GM20431 (cell line): ENCODE measurements at regions not wholly inside any gene's neighbourhood (a gene's known extent, or its start where the extent isn't known, plus 50 kb on each side); places are given as distances from the start of the nearest gene placed in this dataset.

Experiments
- in situ Hi-C: fragments of 300-500 bp; cut with MseI, MboI; formaldehyde crosslinking; loops from one replicate; pipeline ENCODE4 v1.15.0; 2020; ENCODE audit warnings: low sequenced_read_pairs; ENCODE audit not compliant: unreplicated experiment

DNA sequence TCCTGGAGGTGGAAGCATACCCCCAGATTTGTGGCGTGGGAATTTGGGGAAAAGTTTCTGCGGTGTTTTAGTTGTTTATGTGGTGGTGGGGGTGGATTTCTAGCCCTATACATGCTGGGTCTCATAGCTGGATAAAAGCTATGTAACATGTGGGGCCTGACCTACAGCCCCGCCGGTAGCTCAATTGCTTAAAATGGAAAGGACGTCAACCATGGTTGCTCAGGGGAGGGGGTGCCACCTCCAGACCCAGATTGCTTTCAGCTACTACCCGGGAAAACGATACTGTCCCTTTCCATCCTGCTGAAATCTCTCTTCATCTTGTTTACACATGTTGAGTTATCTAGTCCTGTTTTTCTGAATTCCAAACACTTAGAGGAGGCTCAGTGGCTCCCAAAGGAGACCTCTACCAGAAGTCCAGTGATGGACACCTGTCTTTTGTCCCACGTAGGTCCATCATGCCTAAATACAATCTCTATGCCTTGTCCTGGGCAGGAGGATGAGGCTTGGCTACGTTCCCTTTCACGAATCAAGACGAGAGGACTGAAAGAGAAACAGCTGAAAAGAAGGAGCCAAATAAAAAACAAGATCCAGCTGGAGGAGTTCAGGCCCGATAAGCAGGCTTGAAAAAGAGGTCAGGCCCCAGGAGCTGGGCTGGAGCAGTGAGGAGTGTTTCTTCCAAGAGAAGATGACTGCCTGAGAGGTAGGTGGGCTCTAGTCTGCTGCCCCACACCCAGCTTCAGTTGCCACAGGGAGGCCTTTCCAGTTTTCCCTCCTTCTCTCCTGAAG, 72.1 kb upstream of the TPRG1 start:
- in situ Hi-C loops, result no loop called here

DNA sequence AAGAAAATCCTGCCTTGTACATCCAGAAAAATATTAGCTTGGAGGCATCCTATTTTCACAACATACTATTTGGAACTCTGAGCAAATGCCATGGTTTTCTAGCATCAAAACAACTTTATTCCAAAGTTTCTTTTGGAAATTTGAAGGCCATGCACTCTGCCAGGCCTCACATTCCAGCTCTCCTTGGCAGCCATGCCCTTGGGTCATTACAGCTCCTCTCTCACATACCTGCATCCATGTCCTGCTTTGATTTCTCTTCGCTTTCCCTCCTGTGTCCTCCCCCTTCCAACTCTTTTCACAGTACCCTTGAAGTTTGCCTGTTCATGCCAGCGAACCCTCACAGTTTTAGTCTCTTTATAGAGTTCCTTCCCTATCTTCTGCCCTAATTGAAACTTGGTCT, 70.9 kb upstream of the TPRG1 start:
- in situ Hi-C loops, result no loop called here

DNA sequence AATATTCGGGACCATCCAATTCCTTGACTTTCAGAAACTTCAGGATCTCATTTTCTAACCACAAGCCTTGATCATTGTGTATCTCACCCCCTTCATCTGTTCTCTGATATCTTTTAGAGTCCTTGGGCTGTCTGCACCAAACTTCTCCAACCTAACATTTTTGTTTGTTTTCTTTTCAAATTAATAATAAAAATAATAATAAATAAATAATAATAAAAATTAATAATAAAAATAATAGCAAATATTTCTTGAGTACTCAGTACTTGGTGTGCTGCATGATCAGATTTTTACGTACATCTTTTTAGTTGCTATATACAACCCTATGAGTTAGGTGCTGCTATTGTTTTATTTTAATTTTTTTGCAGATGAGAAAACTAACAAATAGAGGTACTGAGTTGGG, 70.2 kb upstream of the TPRG1 start:
- in situ Hi-C loops, result no loop called here

DNA sequence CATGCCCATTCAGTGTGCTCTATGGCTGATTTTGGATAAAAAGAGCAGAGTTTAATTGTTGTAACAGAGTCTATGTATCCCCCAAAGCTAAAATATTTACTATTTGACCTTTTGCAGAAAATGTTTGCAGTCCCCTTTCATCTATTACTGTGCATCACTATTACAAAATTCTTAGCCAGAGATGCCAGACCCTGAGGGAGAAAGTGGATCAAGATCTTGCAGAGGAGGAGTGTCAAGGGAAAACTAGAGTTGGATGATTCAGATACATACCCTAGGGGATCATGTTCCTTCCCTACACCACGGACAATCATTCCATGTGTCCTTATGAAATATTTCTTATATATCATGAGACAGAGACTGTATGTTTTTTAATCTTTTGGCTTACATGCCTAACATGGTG, 68.6 kb upstream of the TPRG1 start:
- in situ Hi-C loops, result no loop called here

DNA sequence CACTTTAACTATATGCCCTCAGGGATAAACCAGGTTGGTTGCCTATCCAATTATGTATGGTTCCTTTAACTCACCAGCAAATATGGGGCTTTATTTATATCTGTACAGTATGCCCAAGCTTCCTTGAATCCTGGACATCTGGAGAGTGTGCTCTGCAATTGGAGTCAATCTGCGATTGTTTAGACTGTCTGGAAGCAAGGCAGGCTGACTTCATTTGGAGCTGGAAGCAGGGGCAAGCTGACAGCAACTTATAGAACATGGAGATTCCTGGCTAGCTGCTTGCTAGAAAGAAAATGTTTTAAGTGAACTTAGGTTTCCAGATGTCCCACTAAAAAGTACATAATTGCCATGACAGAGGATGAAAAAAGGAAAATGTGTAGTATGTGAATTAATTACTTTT, 63.7 kb upstream of the TPRG1 start:
- in situ Hi-C loops, result no loop called here

DNA sequence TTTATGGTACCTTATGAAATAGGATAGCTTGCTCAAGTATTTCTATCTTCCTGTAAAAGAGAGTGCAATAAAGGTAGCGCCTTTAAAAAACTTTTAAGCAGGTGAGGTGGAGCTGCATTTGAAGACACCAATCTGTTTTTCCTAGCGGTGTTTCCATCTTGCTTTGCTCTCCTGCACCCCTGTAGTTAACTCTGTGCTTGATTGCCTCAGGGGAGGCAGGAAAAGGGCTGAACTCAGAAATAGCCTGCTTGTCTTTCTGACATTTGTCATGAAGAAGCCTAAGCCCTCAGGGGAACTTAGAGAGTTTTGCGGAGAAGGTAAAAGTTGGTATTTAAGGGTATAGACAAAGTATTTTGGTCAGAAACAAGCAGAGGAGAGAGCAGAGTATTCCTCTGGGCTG, 63.0 kb upstream of the TPRG1 start:
- in situ Hi-C loops, result no loop called here

DNA sequence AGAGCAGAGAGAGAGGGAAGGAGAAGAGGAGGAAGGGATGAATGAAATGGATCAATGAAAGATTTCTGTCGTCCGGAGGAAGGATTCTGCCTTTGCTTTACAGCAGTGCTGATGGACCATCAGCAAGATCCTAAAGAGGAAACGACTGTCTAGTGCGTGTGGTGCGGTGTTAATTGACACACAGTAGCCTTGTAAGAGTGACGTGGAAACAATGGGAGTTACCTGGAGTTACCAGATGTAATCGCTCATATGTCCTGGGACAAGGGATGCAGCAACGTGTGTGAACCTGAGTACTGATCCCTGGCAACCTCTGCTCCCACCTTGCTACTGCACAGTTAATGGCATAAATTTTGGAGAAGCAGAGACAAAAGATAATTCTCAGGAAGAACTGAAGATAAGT, 62.6 kb upstream of the TPRG1 start:
- in situ Hi-C loops, result no loop called here

DNA sequence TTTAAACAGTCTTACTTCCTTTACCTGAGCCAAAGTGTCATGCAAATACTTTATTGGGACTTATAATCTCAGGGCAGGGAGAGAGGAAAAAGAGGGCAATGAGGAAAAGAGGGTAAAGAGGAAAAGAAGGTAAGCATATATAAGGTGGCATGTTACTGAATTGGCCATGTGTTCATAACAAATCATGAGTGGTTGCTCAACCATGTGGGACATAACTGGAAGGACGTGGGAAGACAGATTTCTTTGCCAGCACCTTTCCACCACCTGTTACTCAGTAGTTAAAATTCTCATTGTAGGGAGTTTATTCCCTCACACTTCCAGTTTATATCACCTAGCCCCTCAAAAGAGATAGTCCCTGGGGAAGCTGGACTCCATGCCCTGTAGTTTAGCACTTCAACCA, 54.7 kb upstream of the TPRG1 start:
- in situ Hi-C loops, result no loop called here

DNA sequence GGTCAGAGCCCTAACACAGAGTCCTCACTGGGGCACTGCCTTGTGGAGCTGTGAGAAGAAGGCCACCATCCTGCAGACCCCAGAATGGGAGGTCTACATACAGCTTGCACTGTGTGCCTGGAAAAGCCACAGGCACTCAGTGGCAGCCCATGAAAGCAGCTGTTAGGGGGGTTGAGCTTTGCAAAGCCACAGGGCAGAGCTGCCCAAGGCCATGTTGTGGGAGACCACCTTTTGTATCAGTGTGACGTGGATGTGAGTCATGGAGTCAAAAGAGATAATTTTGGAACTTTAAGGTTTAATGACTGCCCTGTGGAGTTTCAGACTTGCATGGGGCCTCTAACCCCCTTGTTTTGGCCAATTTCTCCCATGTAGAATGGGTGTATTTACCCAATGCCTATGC, 52.9 kb upstream of the TPRG1 start:
- in situ Hi-C loops, result no loop called here

DNA sequence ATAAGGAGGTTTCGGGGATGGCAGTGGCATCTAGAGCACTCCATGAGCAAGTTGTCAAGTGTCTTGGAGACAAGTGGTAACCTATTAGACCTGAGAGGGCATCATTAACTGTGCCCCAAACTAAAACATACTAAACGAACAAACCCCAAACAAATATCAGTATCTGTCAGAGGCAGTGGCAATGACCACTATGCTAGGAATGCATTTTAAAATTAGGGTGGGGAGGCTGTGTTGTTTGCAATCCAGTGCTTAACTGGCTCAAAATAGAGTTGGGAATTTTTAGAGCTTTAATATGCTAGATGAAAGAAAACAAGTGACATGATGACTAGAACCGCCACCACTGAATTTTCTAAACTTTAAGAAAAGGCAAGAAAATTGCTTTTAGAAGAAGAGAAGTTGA, 51.8 kb upstream of the TPRG1 start:
- in situ Hi-C loops, result no loop called here

DNA sequence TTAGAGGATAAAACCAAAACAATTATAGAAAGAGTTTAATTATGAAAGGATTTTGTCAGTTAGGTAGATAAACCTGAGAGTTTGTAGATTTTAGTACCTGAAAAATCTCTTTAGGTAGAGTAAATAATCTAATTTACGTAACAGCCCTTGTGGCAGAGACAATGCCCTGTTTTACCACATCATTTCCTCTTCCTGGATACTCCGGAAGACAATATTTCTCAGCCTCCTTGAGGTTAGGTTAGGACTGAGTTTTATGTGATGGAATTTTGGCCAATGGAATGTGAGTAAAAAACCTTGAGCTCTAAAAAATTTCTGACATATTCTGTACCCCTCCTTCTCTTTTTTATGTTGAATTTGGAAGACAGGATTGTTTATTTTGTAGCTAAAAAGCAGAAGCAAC, 50.7 kb upstream of the TPRG1 start:
- in situ Hi-C loops, result no loop called here
